ENCODE measurements at regions not wholly inside any gene's neighbourhood (a gene's known extent, or its start where the extent isn't known, plus 50 kb on each side); places are given as distances from the start of the nearest gene placed in this dataset.

DNA sequence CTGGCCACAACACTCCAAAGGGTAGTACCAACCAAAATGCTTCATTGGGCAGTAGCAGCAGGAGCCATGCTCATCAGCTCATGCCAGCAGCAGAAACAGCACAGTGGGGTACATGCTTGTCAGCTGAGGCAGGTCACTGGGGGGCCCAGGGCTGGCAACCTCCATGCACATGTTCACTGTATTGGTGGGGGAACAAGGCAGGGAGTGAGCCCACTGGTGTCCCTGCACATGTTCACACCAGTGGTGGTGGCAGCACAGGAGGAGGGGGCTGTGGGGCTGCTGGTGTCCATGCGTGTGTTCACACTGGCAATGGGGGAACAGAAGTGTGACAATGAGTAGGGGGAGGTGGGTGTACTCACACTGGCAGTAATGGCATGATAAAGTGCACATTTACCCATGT, 254.3 kb upstream of the KIF2A start:
- TF ChIP-seq CTCF (IDR thresholded peaks at IDR 0.05; ENCODE audit: low read depth, low read length, poor library complexity, severe bottlenecking) = no peak
- no peak for TF ChIP-seq EZH2phosphoT487 (IDR thresholded peaks at IDR 0.05; ENCODE audit: borderline replicate concordance, low read length)

Measured in DOHH2 (cell line).